Testis (tissue), 2 donors: ENCODE measurements at regions not wholly inside any gene's neighbourhood (a gene's known extent, or its start where the extent isn't known, plus 50 kb on each side); places are given as distances from the start of the nearest gene placed in this dataset.
"Not testable (repeated sequence)": the region's sequence is repeated elsewhere in the genome, so short reads cannot be mapped to it uniquely, and the experiment has no call there.

ENCODE experiments used
- DNase-seq: peaks from one replicate; pipeline ENCODE4 v3.0.0-alpha.2; 2019
- H3K27ac ChIP-seq, 2 donors: fragments of 200-600 bp; sonication (generic); one replicate each; pipeline ENCODE4 v1.5.1; 2019
- H3K27me3 ChIP-seq: fragments of 200-600 bp; sonication (generic); one replicate; pipeline ENCODE4 v1.5.1; 2019
- H3K36me3 ChIP-seq: fragments of 200-600 bp; sonication (generic); one replicate; pipeline ENCODE4 v1.5.1; 2017; ENCODE audit warnings: low read depth; ENCODE audit errors: missing control alignments
- H3K4me1 ChIP-seq: fragments of 200-600 bp; sonication (generic); one replicate; pipeline ENCODE4 v1.5.1; 2019
- H3K4me3 ChIP-seq, 2 donors: fragments of 200-600 bp; sonication (generic); one replicate each; pipeline ENCODE4 v1.5.1; 2017 to 2019
- H3K9me3 ChIP-seq: fragments of 200-600 bp; sonication (generic); one replicate; pipeline ENCODE4 v1.5.1; 2017
- WGBS, 2 donors: methylation state at CpG; one replicate each; pipeline ENCODE4 v1.1.5; 2018; 5-methylcytosine and 5-hydroxymethylcytosine counted together
- intact Hi-C: fragments of 100-400 bp; cut with DNase I; formaldehyde crosslinking; loops from one replicate; pipeline ENCODE4 v1.15.1; 2023; ENCODE audit warnings: low total_unique reads
- microRNA-seq, 2 donors: library from miRNA; unstranded; fragments of <30 nt; microRNA quantifications; one replicate each; pipeline ENCODE4, GENCODE V29; 2016; ENCODE audit warnings: borderline number of aligned reads in 2 of 2, borderline replicate concordance in 1 of 2
- small RNA-seq, 2 donors: library from RNA; depleted of rRNA; stranded (forward); fragments of <200 nt; gene quantifications; one replicate each; pipeline ENCODE3, GENCODE V24; 2016

DNA sequence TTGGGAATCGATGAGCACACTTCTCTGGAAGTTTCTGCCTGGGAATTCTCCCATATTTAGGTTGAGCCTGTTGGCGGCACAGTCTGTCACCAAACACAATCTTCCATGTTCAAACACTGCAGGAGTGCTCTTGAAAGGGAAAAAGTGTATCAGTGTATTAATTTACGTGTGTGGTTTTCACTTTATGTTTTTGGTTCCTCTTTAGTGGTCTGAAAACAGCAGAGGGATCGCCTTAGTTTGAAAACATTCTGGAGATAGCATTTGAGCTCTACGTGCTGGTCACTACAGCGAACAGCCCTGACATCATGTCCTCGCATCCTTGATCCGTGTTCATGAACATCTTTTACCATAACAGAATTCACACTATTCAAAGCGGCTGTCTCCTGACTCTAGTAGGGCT lies 57.3 kb upstream of the MTLN start:
- not testable (repeated sequence) for DNase-seq

GRCh38 chr2:110267828-110268407 lies 55.6 kb upstream of the MTLN start:
- H3K4me3 ChIP-seq, intact Hi-C loops: not testable (repeated sequence)

More for the DNA sequence above, 57.3 kb upstream of the MTLN start:
- H3K9me3 ChIP-seq, intact Hi-C loops, H3K4me3 ChIP-seq, H3K27me3 ChIP-seq, H3K27ac ChIP-seq, H3K36me3 ChIP-seq, H3K4me1 ChIP-seq: not testable (repeated sequence)
- 93 to 97% methylated on average over 6 to 7 of the region's 9 CpGs for WGBS, 2 donors

GRCh38 chr2:110264804-110265203 lies 52.5 kb upstream of the MTLN start:
- WGBS, 2 donors: no CpG with 5 or more reads among the region's 1 CpG
- not testable (repeated sequence) for H3K27me3 ChIP-seq

More at GRCh38 chr2:110267828-110268407, 55.6 kb upstream of the MTLN start:
- H3K9me3 ChIP-seq, H3K27me3 ChIP-seq, H3K4me1 ChIP-seq, DNase-seq, H3K27ac ChIP-seq, H3K36me3 ChIP-seq: not testable (repeated sequence)
- WGBS, 2 donors: 32 to 80% methylated on average over 1 to 4 of the region's 17 CpGs

GRCh38 chr2:110264076-110264681 lies 51.8 kb upstream of the MTLN start:
- WGBS, 2 donors: no CpG with 5 or more reads among the region's 3 CpGs
- H3K4me3 ChIP-seq, H3K27ac ChIP-seq, H3K4me1 ChIP-seq, H3K36me3 ChIP-seq, H3K27me3 ChIP-seq, intact Hi-C loops, DNase-seq, H3K9me3 ChIP-seq: not testable (repeated sequence)

More at GRCh38 chr2:110264804-110265203, 52.5 kb upstream of the MTLN start:
- H3K9me3 ChIP-seq, H3K4me3 ChIP-seq, DNase-seq, H3K27ac ChIP-seq, H3K36me3 ChIP-seq, H3K4me1 ChIP-seq, intact Hi-C loops: not testable (repeated sequence)

DNA sequence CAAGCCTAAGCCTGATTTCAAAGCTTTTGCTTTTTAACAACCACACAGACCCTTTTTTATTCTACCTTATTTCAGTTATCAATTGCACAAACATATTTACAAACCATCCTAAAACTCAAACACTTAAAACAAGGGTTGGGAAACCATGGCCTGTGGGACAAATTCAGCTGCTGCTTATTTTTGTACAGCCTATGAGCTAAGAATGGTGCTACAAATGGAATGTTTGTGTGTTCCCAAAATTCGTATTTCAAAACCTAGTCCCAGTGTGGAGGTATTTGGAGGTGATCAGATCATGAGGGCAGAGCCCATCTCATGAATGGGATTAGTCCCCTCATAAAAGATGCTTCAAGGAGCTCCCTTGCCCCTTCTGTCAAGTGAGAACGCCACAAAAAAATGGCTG lies 51.1 kb upstream of the MTLN start:
- intact Hi-C loops, H3K36me3 ChIP-seq, H3K4me1 ChIP-seq, H3K27me3 ChIP-seq, H3K27ac ChIP-seq, DNase-seq, H3K9me3 ChIP-seq, H3K4me3 ChIP-seq: not testable (repeated sequence)
- 83% methylated on average over 1 of the region's 2 CpGs; no CpG with 5 or more reads in 1 of the 2 donors for WGBS, 2 donors

Small RNAs in the stretch of these regions (microRNA-seq; reads per million reads assigned to microRNA genes)
- gene MIR4436B2: 0 reads per million in 2 donors

Small RNAs in the stretch of these regions (small RNA-seq; reads per million reads assigned to genes)
- 0 reads per million in 2 donors for gene MIR4436B2
